Stimulated activated naive CD4-positive, alpha-beta T cell (primary cell): ENCODE measurements at regions not wholly inside any gene's neighbourhood (a gene's known extent, or its start where the extent isn't known, plus 50 kb on each side); places are given as distances from the start of the nearest gene placed in this dataset.

Source experiments
- DNase-seq, 6 experiments: peaks; one replicate each; lab custom pipeline; 2025; lab: John Stamatoyannopoulos, UW

DNA sequence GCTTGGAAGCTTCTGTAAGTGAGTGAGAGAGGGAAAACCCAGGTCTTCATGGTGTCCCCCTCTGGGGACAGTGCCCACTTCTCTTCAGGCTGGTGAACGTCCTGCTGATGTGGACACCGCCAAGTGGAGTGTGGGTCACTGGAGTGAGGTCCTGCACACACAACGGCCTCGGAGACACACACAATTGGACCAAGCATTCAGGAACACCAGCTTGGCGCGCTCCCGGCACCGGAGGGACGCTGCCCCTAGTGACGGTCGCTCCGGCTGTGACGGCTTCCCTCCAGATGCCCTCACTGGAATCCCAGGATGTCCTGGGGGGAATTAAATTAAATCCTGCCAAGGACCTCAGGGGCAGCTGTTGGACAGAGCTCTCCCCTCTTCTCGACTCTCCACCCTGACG, 123.1 kb downstream of the ZNF664 start:
- DNase-seq: no peak

DNA sequence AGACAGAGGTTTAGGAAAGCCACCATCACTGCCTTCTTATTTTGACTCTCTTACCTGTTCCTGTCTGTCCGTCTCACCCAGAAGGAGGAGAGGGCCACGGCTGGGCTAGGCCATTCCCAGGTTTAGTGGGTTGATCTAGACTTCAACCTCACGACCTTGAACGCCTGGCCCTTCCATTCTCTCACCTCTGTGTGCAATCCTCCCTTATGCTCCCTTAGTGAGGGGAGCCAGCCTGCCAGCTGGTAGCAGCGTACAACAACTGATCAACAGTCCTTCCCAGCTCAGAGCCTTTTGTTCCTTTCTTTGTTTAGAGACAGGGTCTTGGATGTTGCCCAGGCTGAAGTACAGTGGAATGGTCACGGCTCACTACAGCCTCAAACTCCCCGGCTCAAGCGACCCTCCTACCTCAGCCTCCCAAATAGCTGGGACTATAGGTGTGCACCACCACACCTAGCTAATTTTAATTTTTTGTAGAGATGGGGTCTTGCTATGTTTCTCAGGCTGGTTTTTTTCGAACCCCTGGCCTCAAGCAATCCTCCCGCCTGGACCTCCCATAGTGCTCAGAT, 123.9 kb downstream of the ZNF664 start:
- DNase-seq: no peak

GRCh38 chr12:124097701-124098100, 124.7 kb downstream of the ZNF664 start:
- no peak for DNase-seq

GRCh38 chr12:124098101-124098757, 125.2 kb downstream of the ZNF664 start:
- no peak for DNase-seq

GRCh38 chr12:124098887-124099286, 125.9 kb downstream of the ZNF664 start:
- DNase-seq: no peak

GRCh38 chr12:124099661-124100060, 126.6 kb downstream of the ZNF664 start:
- DNase-seq: no peak

GRCh38 chr12:124100572-124101178, 127.7 kb downstream of the ZNF664 start:
- no peak for DNase-seq

- no peak for DNase-seq
Observed at GRCh38 chr12:124105546-124105945, 132.5 kb downstream of the ZNF664 start.

- no peak for DNase-seq
Observed at GRCh38 chr12:124107351-124107750, 134.3 kb downstream of the ZNF664 start.

DNA sequence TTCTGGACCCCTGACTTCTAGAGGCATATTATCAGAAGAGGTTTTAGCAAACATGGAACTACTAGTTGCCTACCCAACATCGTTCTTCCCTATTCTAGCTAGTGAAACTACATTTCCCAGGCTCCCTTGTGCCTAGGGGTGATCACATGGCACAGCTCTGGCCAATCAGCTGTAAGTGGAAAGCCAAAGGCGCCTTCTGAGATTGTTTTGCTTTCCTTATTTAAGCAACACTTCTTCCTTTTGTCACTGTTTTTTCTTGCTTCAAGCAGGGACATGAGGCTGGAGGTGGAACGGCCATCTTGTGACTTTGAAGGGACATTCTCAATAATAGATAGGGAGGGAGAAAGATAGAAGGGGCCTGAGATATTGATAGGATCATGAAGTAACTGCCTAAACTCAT, 136.7 kb downstream of the ZNF664 start:
- no peak for DNase-seq

- DNase-seq: no peak
Observed at GRCh38 chr12:124110372-124110883, 137.4 kb downstream of the ZNF664 start.

DNA sequence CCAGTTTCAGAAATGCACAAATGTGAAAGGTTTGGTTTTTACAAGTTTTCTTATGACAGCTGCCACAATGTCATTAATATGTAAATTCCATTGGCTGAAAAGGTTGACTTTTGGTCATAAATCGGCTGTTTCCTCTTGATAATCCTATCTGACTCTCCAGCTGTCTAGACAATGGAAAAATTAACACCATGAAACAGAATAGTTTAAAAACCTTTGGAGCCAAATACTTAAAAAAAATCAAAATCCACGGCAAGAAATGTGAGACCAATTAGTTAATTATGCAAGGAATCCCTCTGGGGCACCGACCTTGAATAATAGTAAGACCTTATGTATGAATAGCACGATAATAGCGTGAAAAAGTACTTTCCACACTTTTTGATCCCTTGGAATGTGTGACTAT, 138.0 kb downstream of the ZNF664 start:
- DNase-seq: no peak

GRCh38 chr12:124114316-124114715, 141.3 kb downstream of the ZNF664 start:
- DNase-seq: no peak

- DNase-seq: no peak
Observed at GRCh38 chr12:124115496-124115895, 142.5 kb downstream of the ZNF664 start.

GRCh38 chr12:124115976-124116690, 143.1 kb downstream of the ZNF664 start:
- DNase-seq: no peak

- DNase-seq: no peak
Observed at GRCh38 chr12:124120739-124121138, 147.7 kb downstream of the ZNF664 start.

DNA sequence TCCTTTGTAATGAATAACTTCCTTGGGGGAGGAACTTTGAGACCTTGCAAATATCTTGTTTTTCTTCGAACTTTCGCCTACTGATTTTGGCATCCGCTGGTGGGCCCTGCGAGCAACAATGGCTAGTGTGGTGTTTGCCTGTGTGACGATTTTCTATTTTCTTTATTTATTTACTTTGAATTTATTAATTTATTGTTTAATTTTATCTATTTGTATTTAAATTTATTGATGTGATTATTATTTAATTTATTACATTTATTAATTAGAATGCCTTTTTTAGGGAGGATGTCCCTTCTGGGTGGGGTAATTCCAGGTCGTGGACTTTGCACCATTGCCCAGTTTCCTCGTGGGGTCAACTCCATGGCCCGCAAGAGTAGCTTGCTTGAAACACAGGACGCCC, 149.7 kb downstream of the ZNF664 start:
- no peak for DNase-seq

DNA sequence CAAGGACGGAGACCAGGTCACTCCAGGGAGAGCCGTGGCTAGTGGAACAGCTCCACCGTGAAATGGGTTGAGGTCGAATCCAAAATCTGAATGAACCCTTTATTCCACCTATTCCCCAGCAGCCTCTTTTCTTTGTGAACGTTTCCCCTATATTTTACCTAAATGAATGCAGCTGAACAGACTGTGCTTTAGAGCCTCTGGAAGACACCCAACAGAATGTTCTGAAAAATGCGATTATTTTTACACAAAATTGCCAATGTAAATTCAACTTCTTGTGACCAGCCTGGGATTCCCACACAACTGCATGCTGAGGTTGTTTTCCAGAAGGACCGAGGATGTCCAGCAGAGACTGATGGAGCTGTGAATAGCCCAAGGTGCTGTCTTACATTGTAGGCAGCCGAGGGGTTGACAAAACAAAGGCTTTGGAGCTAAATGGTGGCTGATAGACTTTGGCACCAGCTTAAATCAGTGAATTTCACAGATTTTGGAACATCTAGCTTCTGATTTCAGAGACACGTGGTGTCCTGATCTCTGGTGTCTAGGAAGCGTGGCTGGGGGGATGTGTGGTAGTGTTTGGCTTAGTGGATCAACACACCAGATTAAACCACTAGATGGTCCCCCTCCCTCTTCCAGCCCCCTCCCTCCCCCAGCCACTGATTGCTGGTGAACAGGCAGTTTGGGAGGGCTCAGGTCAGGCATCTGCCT, 150.4 kb downstream of the ZNF664 start:
- DNase-seq: no peak

DNA sequence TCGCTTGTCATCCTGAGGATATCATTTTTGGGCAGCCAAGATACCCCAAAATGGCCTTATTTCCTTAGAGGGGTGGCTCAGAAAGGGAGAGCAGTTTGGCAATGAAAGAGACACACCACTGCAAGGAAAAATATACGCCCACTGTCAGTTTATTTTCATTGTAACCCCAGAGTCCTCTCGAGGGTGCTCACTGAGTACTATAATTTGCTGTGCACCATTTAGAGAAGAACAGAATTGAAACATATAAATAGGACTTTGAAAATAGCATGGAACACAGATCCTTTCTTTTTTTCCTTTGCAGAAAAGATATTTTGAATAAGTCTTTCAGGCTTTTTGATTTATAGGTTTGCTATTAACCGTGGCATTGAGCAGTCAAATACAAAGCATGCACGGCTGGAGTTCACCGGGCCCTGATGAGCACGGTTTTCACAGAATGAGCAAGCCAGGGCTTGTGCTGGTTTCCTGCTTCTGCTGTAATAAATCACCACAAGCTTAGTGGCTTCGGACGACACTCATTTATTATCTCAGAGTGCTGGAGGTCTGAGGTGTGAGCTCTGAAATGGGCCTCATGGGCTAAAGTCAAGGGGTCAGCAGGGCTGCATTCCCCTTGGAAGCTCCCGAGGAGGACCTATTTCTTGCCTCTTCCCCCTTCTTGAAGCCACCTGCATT, 152.3 kb downstream of the ZNF664 start:
- DNase-seq: no peak

DNA sequence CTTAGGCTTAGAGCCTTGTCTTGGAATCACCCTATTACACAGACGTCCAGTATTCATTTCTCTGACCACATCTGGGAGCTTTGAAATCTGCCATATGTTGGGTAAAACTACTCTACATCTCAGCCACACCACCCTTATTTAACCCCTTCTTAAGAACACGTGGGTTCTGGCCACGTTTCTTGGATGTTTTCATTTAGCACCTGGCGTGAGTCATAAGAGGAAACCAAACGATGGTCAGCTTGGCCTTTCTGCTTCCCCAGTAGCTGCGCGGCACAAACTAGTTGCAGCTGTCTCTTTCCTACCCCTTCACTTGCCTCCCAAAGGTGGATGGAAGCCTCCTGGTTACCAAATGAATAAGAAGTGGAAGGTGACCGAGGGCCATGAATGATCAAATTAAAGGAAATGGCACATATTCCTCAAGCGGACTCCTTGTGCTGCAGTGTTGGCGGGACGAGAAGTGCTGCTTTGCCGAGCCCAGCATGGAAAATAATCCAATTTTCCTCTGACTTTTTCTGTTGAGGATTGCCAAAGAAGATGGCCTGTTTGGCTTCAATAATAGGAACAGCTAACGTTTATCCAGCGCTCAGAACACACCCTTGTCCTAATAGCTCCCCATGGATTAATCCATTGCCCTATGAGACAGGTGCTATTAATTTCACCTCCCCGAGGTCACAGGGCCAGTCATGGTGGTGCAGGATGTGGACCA, 154.1 kb downstream of the ZNF664 start:
- DNase-seq: no peak

DNA sequence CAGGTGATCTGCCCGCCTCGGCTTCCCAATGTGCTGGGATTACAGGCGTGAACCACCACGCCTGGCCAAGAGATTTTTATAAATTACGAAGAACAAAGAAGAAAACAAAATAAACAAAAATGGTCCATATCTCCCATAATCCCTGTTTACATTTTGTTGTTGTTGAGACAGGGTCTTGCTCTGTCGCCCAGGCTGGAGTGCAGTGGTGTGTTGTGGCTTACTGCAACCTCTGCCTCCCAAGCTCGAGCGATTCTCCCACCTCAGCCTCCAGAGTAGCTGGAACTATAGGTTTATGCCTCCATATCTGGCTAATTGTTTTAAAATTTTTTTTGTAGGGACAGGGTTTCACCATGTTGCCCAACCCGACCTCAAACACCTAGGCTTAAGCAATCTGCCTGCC, 156.1 kb downstream of the ZNF664 start:
- DNase-seq: no peak
